ENCODE measurements at regions not wholly inside any gene's neighbourhood (a gene's known extent, or its start where the extent isn't known, plus 50 kb on each side); places are given as distances from the start of the nearest gene placed in this dataset.
"Not testable (repeated sequence)": the region's sequence is repeated elsewhere in the genome, so short reads cannot be mapped to it uniquely, and the experiment has no call there.

DNA sequence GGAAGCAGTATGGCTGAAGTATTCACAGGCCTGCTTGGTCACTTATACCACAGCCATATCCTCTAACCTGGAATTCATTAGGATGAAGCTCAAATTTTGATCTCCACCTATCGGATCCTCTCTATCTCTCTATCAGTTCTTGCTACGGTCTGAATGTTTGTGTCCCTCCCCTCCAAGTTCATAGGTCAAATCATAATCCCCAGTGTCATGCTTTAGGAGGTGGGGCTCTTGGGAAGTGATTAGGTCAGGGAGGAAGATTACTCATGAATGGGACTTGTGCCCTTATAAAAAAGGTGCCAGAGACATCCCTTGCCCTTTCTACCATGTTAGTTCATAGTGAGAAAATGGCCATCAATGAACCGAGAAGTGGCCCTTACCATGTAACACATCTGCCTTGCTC, 190.8 kb upstream of the MYLIP start:
- DNase-seq (ENCODE audit: extremely low read depth, low read depth), result no peak

DNA sequence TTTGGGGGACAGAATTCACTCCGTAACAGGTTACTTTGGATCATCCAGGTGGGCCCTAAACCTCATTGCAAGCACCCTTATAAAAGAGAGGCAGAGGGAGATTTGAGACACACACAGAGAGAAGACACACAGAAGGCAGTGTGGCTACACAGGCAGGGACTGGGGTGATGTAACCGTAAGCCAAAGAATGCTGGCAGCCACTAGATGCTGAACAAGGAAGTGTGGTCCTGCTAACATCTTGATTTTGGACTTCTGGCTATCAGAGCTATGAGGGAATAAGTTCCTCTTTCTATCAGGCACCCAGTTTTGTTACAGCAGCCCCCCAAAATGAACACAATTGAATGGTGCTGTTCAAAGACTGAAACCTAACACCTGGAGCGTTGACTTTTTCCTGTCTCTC, 191.3 kb upstream of the MYLIP start:
- no peak for DNase-seq (ENCODE audit: extremely low read depth, low read depth)
- TF ChIP-seq, protein P1, sequence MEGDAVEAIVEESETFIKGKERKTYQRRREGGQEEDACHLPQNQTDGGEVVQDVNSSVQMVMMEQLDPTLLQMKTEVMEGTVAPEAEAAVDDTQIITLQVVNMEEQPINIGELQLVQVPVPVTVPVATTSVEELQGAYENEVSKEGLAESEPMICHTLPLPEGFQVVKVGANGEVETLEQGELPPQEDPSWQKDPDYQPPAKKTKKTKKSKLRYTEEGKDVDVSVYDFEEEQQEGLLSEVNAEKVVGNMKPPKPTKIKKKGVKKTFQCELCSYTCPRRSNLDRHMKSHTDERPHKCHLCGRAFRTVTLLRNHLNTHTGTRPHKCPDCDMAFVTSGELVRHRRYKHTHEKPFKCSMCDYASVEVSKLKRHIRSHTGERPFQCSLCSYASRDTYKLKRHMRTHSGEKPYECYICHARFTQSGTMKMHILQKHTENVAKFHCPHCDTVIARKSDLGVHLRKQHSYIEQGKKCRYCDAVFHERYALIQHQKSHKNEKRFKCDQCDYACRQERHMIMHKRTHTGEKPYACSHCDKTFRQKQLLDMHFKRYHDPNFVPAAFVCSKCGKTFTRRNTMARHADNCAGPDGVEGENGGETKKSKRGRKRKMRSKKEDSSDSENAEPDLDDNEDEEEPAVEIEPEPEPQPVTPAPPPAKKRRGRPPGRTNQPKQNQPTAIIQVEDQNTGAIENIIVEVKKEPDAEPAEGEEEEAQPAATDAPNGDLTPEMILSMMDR (IDR thresholded peaks at IDR 0.05; ENCODE audit: low read depth, low read length), result no peak

More for the DNA sequence above, 190.8 kb upstream of the MYLIP start:
- TF ChIP-seq, protein P1 (IDR thresholded peaks at IDR 0.05; ENCODE audit: low read depth, low read length), result no peak

DNA sequence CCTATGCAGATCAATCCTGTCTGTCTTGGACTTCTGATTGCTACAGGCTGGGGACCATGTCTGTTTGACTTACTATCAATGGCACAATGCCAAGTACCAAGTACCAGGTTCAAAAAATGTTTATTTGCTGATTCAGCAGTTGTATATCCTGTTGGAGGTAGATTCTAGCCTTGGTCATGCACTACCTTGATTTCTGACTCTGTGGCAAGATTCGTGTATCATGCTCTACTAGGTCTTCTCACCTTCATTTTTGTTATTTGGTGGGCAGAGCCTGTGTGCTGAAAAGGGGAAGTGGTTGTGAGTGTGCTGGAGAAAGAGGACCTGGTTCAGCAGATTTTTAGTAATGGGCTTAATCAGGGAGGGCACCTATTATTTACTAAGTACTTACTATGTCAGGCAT, 192.4 kb upstream of the MYLIP start:
- TF ChIP-seq, protein P1 (IDR thresholded peaks at IDR 0.05; ENCODE audit: low read depth, low read length), result no peak
- DNase-seq (ENCODE audit: extremely low read depth, low read depth), result no peak

DNA sequence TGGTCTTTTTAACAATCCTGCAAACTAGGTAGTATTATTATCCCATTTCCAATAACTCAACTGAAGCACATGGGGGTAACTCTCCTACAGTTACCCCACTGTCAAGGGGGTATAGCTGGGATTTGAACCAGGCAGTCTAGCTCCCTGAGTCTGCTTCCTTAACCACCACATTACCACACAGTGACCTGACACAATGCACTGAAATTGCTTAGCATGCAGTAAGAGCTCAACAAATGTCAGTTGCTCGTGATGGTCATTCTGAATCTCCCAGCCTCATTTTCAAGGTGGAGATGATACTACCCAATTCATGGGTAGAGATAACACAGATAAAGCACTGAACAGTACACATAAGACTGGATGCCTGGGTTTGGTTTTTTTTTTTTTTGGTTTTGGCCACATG, 193.2 kb upstream of the MYLIP start:
- no peak for DNase-seq (ENCODE audit: extremely low read depth, low read depth)
- TF ChIP-seq, protein P1 (IDR thresholded peaks at IDR 0.05; ENCODE audit: low read depth, low read length), result no peak

DNA sequence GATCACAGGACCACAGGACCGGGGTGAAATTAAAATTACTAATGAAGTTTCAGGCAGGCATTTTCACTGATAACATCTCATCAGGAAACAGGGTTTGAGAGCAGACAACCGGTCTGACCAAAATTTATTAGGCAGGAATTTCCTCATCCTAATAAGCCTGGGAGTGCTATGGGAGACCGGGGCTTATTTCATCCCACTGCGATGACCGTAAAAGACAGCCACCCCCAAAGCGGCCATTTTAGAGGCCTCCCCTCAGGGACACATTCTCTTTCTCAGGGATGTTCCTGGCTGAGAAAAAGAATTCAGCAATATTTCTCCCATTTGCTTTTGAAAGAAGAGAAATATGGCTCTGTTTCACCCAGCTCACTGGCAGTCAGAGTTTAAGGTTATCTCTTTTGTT, 197.2 kb upstream of the MYLIP start:
- not testable (repeated sequence) for DNase-seq (ENCODE audit: extremely low read depth, low read depth)

DNA sequence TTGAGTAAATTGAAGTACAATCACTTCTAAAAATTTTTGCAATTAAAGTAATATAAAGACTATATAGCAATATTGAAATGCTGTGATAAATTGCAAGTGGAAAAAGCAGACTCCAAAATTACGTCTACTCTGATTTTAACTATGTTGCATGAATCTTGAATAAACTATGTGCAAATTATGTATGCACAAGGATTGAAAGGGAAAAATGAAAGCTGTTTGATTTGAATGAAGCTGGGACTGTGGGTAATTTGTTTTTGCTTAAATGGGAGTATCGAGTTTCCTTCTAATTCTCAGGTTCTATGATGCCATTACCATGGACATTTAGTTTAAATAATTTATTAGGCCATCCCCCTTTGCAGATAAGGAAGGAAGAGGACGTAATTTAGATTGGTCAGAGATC, 198.7 kb upstream of the MYLIP start:
- no peak for DNase-seq (ENCODE audit: extremely low read depth, low read depth)
- TF ChIP-seq, protein P1 (IDR thresholded peaks at IDR 0.05; ENCODE audit: low read depth, low read length), result no peak

DNA sequence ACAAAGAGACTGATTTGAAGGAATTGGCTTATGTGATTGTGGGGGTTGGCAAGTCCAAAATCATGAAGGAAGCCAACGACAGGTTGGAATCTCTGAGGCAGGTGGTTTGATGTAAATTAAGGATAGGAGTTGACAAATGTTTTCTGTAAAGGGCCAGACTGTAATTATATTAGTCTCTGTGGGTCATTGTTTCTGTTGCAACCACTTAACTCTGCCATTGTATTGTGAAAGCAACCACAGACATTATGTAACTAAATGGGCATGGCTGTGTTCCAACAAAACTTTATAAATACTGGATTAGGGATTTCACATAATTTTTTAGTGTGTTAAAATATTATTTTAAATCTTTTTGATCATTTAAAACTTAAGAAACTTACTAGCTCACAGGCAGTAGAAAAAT, 199.2 kb upstream of the MYLIP start:
- DNase-seq (ENCODE audit: extremely low read depth, low read depth), result no peak
- TF ChIP-seq, protein P1 (IDR thresholded peaks at IDR 0.05; ENCODE audit: low read depth, low read length), result no peak

DNA sequence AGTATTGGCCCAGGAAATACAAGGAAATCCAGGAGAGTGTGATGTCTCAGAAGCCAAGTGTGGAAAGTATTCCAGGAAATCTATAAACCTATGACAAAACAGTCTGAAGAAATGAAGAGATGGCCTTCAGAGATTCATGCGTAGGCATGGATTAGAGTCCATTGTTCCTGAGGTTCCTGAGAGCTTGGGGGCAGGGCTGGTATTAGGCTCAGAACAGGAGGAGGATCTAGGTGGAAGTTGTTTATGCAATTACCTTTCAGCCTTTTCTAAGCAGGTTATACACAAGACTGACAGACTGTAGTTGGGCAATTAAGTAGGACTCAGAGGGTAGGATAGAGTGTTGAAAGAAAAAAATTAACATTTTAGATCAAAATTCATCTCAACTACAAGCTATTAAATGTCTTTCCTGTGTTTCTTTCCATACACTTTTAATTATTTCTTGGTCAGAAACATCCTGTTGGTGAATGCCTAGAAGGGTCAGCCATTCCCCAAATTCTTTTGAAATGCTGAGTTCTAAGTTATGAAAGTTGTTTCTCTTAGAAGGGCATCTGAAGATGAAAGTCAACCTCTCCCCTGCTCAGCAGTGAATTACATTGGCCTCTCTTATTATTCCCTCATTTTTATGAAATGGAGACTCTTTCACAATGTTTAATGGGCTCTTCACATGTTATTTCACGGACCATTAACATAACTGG, 201.2 kb upstream of the MYLIP start:
- TF ChIP-seq, protein P1 (IDR thresholded peaks at IDR 0.05; ENCODE audit: low read depth, low read length), result no peak
- DNase-seq (ENCODE audit: extremely low read depth, low read depth), result peak; percentile 14

All from AG09319 (cell line).